ENCODE measurements at regions not wholly inside any gene's neighbourhood (a gene's known extent, or its start where the extent isn't known, plus 50 kb on each side); places are given as distances from the start of the nearest gene placed in this dataset.

- Histone ChIP-seq H3K9me3 (ENCODE audit: insufficient read depth in 2 of 2, low read depth in 1 of 2, low read length in 1 of 2) (no peaks in the 10 kb centered on the region), H3K4ac (replicated peaks; ENCODE audit: insufficient read length, low read depth, low read length) (no peak overlapping the region), H2BK12ac (ENCODE audit: low read depth, low read length) (no peak overlapping the region), H4K5ac (ENCODE audit: insufficient read length, low read depth, low read length) (no peak overlapping the region), H2AK5ac (ENCODE audit: low read depth, low read length) (no peak overlapping the region), H4K8ac (ENCODE audit: extremely low read depth, insufficient read depth, low read length) (no peak overlapping the region), H3K23ac (ENCODE audit: insufficient read length) (no peak overlapping the region), H3K23me2 (ENCODE audit: low read depth, low read length) (no peaks in the 10 kb centered on the region; the same call in 1 of the 2 replicates), H4K20me1 (replicated peaks in 1 of 2; ENCODE audit: control insufficient read depth in 1 of 2, insufficient read depth in 2 of 2, low read length in 2 of 2) (no peaks in the 10 kb centered on the region), H2BK120ac (replicated peaks; ENCODE audit: low read depth, low read length) (no peak overlapping the region), H3K27ac (ENCODE audit: low read depth, low read length) (no peak overlapping the region), H4K91ac (replicated peaks; ENCODE audit: insufficient read length, low read length) (no peak overlapping the region), H3K4me3 (ENCODE audit: extremely low read depth in 1 of 4, insufficient read depth in 2 of 4, low read depth in 3 of 4, low read length in 4 of 4) (no peak overlapping the region), H3K56ac (replicated peaks; ENCODE audit: insufficient read length, low read depth, low read length) (no peak overlapping the region), H2BK20ac (ENCODE audit: low read length) (no peak overlapping the region), H3K4me2 (ENCODE audit: insufficient read depth in 1 of 2, low read depth in 2 of 2, low read length in 2 of 2) (no peak overlapping the region), H3K14ac (ENCODE audit: insufficient read length) (no peak overlapping the region), H2BK15ac (ENCODE audit: low read length) (no peak overlapping the region), H3K79me1 (ENCODE audit: low read depth, low read length) (no peaks in the 10 kb centered on the region), H3K18ac (ENCODE audit: extremely low read depth, low read length) (no peak overlapping the region), H3K9ac (replicated peaks in 1 of 4; ENCODE audit: extremely low read depth in 1 of 4, low read depth in 3 of 4, low read length in 3 of 4) (no peak overlapping the region), H3K4me1 (replicated peaks in 1 of 4; ENCODE audit: control insufficient read depth in 3 of 4, insufficient read depth in 4 of 4, low read length in 3 of 4) (peaks cover 3 to 11% (median 8%) of the 10 kb centered on the region in 4 experiments), H2AFZ (ENCODE audit: low read length) (no peak overlapping the region), H3K27me3 (replicated peaks in 1 of 4; ENCODE audit: control insufficient read depth in 3 of 4, extremely low read depth in 1 of 4, insufficient read depth in 3 of 4, low read length in 3 of 4) (peaks cover 3 to 25% (median 20%) of the 10 kb centered on the region in 4 experiments), H2BK5ac (ENCODE audit: low read depth, low read length) (no peak overlapping the region; the same call in 1 of the 2 replicates), H3K36me3 (ENCODE audit: control insufficient read depth in 2 of 4, insufficient read depth in 4 of 4, low read length in 3 of 4) (no peaks in the 10 kb centered on the region), H3K79me2 (ENCODE audit: control insufficient read depth in 1 of 2, insufficient read depth in 2 of 2, low read length in 2 of 2) (no peaks in the 10 kb centered on the region)
- TF ChIP-seq TEAD4 (IDR thresholded peaks at IDR 0.05; ENCODE audit: low read depth, low read length) (0 out of 2 replicates have a peak, but pooled peaks have one; percentile 32), SRF (IDR thresholded peaks at IDR 0.05; ENCODE audit: low read depth, low read length) (no peak), CTBP2 (IDR thresholded peaks at IDR 0.05; ENCODE audit: borderline replicate concordance, insufficient read depth, insufficient read length, low read length) (no peak), KDM5A (IDR thresholded peaks at IDR 0.05; ENCODE audit: low read length) (no peak), YY1 (IDR thresholded peaks at IDR 0.05; ENCODE audit: low read depth, low read length) (peak; percentile 76; the same call in 1 of the 2 replicates)
- TF ChIP-seq, protein P1, sequence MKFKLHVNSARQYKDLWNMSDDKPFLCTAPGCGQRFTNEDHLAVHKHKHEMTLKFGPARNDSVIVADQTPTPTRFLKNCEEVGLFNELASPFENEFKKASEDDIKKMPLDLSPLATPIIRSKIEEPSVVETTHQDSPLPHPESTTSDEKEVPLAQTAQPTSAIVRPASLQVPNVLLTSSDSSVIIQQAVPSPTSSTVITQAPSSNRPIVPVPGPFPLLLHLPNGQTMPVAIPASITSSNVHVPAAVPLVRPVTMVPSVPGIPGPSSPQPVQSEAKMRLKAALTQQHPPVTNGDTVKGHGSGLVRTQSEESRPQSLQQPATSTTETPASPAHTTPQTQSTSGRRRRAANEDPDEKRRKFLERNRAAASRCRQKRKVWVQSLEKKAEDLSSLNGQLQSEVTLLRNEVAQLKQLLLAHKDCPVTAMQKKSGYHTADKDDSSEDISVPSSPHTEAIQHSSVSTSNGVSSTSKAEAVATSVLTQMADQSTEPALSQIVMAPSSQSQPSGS (IDR thresholded peaks at IDR 0.05; ENCODE audit: low read length), result no peak
- CTCF ChIA-PET (ENCODE audit: partially characterized antibody), result interaction anchor here (1.2 to 1.6 kb wide), 2 partner anchors 37 to 285 kb away, joined by 3 to 4 read pairs; no protein-coding TSS in a partner anchor
- POLR2A ChIA-PET (ENCODE audit: partially characterized antibody), result no interaction called here
- no peak for FAIRE-seq
- DNase-seq (ENCODE audit: low read depth in 1 of 2, low spot score in 2 of 2), result no peak
- 88% methylated on average over 1 of the region's 1 CpG; no CpG with 5 or more reads in 1 of the 2 experiments for WGBS, 2 experiments (ENCODE audit: extremely low coverage in 1 of 2, insufficient coverage in 1 of 2, insufficient read length in 1 of 2, insufficient replicate concordance in 2 of 2, low coverage in 1 of 2, low lambda C conversion rate in 2 of 2, missing lambda C conversion rate in 1 of 2)
Observed at GRCh38 chr4:10981576-10981975, 297.0 kb upstream of the CLNK start.

Data from H1 (cell line).